ENCODE measurements at regions not wholly inside any gene's neighbourhood (a gene's known extent, or its start where the extent isn't known, plus 50 kb on each side); places are given as distances from the start of the nearest gene placed in this dataset.

DNA sequence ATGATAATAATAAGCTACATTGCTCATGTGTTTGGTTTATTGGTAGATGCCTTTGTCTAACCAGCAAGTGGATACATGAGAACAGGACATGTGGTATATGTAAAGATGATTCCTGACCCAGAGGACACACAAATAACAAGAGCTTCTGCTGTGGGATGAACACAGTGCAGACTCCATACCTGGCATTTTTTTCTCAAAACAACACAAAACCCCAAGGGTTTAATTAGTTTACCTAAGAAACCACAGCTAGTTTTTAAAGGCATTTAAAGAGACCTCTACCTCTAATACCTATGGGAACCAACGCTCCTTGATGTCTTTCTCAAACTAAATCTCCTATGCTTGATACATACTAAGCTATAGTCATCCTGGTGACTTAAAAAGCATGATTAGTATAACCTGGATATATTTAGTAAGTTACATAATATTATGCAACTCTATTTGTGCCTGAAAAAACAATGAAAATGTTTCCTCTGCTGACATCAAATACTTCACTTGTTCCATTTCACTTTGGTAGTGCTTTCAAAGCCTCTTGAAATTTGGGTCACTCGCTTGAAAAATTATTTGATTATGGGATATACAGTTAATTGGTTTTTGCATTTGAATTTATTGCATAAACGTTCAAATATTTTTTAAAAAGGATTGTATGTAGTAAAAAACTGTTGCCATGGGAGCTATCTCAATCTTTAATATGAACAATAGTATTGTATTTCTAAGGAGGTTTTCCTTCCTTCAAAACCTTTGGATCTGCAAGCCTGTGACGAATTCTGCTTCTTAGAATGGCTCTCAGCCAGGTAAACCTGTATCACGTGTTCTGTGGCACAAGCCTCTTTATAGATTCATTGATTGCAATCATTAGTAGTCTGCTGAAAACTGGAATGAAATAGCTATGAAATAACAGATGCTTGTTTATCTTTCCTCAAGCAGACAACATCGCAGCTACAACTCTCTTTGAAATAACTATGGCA, 233.0 kb upstream of the KCNMB2 start:
- Histone ChIP-seq H2BK5ac (ENCODE audit: low read depth, low read length) (no peak overlapping the region), H4K91ac (replicated peaks; ENCODE audit: insufficient read length, low read length) (no peak overlapping the region)
- TF ChIP-seq EP300 (IDR thresholded peaks at IDR 0.05; ENCODE audit: borderline replicate concordance in 1 of 2, low read depth in 2 of 2, low read length in 2 of 2) (no peak), BRCA1 (IDR thresholded peaks at IDR 0.05; ENCODE audit: low read depth, low read length) (no peak), KDM4A (IDR thresholded peaks at IDR 0.05; ENCODE audit: low read depth, low read length, severe bottlenecking) (no peak), CHD2 (IDR thresholded peaks at IDR 0.05; ENCODE audit: low read length) (no peak), RNF2 (IDR thresholded peaks at IDR 0.05; ENCODE audit: borderline replicate concordance, low read depth, low read length, missing control alignments, poor library complexity, severe bottlenecking) (no peak)
- TF ChIP-seq, protein P1, sequence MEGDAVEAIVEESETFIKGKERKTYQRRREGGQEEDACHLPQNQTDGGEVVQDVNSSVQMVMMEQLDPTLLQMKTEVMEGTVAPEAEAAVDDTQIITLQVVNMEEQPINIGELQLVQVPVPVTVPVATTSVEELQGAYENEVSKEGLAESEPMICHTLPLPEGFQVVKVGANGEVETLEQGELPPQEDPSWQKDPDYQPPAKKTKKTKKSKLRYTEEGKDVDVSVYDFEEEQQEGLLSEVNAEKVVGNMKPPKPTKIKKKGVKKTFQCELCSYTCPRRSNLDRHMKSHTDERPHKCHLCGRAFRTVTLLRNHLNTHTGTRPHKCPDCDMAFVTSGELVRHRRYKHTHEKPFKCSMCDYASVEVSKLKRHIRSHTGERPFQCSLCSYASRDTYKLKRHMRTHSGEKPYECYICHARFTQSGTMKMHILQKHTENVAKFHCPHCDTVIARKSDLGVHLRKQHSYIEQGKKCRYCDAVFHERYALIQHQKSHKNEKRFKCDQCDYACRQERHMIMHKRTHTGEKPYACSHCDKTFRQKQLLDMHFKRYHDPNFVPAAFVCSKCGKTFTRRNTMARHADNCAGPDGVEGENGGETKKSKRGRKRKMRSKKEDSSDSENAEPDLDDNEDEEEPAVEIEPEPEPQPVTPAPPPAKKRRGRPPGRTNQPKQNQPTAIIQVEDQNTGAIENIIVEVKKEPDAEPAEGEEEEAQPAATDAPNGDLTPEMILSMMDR (IDR thresholded peaks at IDR 0.05; ENCODE audit: control extremely low read depth in 1 of 3, insufficient read depth in 1 of 3, low read depth in 1 of 3, low read length in 3 of 3): no peak
- TF ChIP-seq, protein P2, sequence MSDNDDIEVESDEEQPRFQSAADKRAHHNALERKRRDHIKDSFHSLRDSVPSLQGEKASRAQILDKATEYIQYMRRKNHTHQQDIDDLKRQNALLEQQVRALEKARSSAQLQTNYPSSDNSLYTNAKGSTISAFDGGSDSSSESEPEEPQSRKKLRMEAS (IDR thresholded peaks at IDR 0.05): no peak

More for the DNA sequence above, 233.0 kb upstream of the KCNMB2 start:
- H3K9me3 ChIP-seq (ENCODE audit: insufficient read depth in 2 of 2, low read depth in 1 of 2, low read length in 1 of 2): no peaks in the 10 kb centered on the region
- H2AK5ac ChIP-seq (ENCODE audit: low read depth, low read length): no peak overlapping the region
- no peaks in the 10 kb centered on the region for H3K79me2 ChIP-seq (ENCODE audit: control insufficient read depth in 1 of 2, insufficient read depth in 2 of 2, low read length in 2 of 2)
- no peak overlapping the region for H3K23ac ChIP-seq (ENCODE audit: insufficient read length)
- H2BK15ac ChIP-seq (ENCODE audit: low read length): no peak overlapping the region
- no peak overlapping the region for H3K27ac ChIP-seq (ENCODE audit: low read depth, low read length)
- ChIA-PET CTCF (ENCODE audit: partially characterized antibody) (interaction anchor here (1.4 to 2.6 kb wide), 2 partner anchors 18 to 21 kb away, joined by 4 to 9 read pairs; no protein-coding TSS in a partner anchor), POLR2A (ENCODE audit: partially characterized antibody) (no interaction called here)
- no peak overlapping the region for H4K5ac ChIP-seq (ENCODE audit: insufficient read length, low read depth, low read length)
- H2BK20ac ChIP-seq (ENCODE audit: low read length): no peak overlapping the region
- no peaks in the 10 kb centered on the region for H3K79me1 ChIP-seq (ENCODE audit: low read depth, low read length)
- FAIRE-seq (no peak), DNase-seq (ENCODE audit: low read depth in 1 of 2, low spot score in 2 of 2) (no peak)
- no peak overlapping the region for H3K4me3 ChIP-seq (ENCODE audit: extremely low read depth in 1 of 4, insufficient read depth in 2 of 4, low read depth in 3 of 4, low read length in 4 of 4)
- no peak overlapping the region for H2BK120ac ChIP-seq (replicated peaks; ENCODE audit: low read depth, low read length)
- no peaks in the 10 kb centered on the region for H4K20me1 ChIP-seq (replicated peaks in 1 of 2; ENCODE audit: control insufficient read depth in 1 of 2, insufficient read depth in 2 of 2, low read length in 2 of 2)
- H3K36me3 ChIP-seq (ENCODE audit: control insufficient read depth in 2 of 4, insufficient read depth in 4 of 4, low read length in 3 of 4): no peaks in the 10 kb centered on the region
- H3K23me2 ChIP-seq (ENCODE audit: low read depth, low read length): no peaks in the 10 kb centered on the region
- no peaks in the 10 kb centered on the region for H3K27me3 ChIP-seq (replicated peaks in 1 of 4; ENCODE audit: control insufficient read depth in 3 of 4, extremely low read depth in 1 of 4, insufficient read depth in 3 of 4, low read length in 3 of 4)
- no peak overlapping the region for H3K18ac ChIP-seq (ENCODE audit: extremely low read depth, low read length)
- no peak overlapping the region for H4K8ac ChIP-seq (ENCODE audit: extremely low read depth, insufficient read depth, low read length)
- H3K4ac ChIP-seq (replicated peaks; ENCODE audit: insufficient read length, low read depth, low read length): no peak overlapping the region
- no peaks in the 10 kb centered on the region; a peak in 1 of 7 replicates for H3K4me1 ChIP-seq (replicated peaks in 1 of 4; ENCODE audit: control insufficient read depth in 3 of 4, insufficient read depth in 4 of 4, low read length in 3 of 4)
- WGBS, 2 experiments (ENCODE audit: extremely low coverage in 1 of 2, insufficient coverage in 1 of 2, insufficient read length in 1 of 2, insufficient replicate concordance in 2 of 2, low coverage in 1 of 2, low lambda C conversion rate in 2 of 2, missing lambda C conversion rate in 1 of 2): 93% methylated on average over 6 of the region's 6 CpGs; no CpG with 5 or more reads in 1 of the 2 experiments
- H3K4me2 ChIP-seq (ENCODE audit: insufficient read depth in 1 of 2, low read depth in 2 of 2, low read length in 2 of 2): no peak overlapping the region
- no peak overlapping the region for H3K14ac ChIP-seq (ENCODE audit: insufficient read length)
- H3K9ac ChIP-seq (replicated peaks in 1 of 4; ENCODE audit: extremely low read depth in 1 of 4, low read depth in 3 of 4, low read length in 3 of 4): no peak overlapping the region
- H2BK12ac ChIP-seq (ENCODE audit: low read depth, low read length): no peak overlapping the region
- no peak overlapping the region for H3K56ac ChIP-seq (replicated peaks; ENCODE audit: insufficient read length, low read depth, low read length)
- H2AFZ ChIP-seq (ENCODE audit: low read length): no peak overlapping the region
